ENCODE measurements at regions not wholly inside any gene's neighbourhood (a gene's known extent, or its start where the extent isn't known, plus 50 kb on each side); places are given as distances from the start of the nearest gene placed in this dataset.

DNA sequence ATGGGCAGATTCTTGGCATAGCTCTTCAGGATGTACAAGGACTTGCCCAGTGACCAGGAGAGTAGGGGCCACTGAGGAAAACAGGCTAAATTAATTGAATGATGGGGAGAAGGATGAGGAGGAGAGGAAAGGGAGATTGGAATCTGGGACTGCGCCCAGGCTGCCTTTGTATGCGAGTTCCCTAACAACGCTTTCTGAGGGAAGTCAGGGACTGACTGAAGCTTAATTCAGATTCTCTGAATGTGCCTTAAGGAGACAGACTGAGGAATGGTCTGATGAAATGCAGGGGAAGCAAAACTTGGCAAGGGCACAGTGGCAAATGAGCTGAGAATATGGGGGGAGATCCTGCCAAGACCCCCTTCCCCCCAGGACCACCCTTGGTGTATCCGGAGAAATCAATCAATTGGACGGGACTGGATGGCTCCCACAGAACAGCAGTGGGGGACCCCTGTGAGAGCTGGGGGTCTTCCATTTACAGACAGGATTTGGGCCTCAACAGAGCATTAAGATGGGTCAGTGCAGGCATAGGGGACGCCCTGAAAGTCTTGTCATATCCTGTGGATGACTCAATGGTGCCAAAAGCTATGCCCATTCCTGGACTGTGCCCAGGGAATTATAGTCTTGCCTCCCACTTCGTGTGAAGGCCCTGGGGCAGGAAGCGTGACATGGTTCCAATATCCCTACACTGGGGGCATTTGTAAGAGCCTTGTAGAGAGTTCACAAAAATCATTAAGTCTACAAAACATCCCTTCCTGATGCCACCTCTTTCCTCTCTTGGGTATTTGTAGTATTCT lies 215.5 kb upstream of the TNC start:
- TF ChIP-seq, protein P1, sequence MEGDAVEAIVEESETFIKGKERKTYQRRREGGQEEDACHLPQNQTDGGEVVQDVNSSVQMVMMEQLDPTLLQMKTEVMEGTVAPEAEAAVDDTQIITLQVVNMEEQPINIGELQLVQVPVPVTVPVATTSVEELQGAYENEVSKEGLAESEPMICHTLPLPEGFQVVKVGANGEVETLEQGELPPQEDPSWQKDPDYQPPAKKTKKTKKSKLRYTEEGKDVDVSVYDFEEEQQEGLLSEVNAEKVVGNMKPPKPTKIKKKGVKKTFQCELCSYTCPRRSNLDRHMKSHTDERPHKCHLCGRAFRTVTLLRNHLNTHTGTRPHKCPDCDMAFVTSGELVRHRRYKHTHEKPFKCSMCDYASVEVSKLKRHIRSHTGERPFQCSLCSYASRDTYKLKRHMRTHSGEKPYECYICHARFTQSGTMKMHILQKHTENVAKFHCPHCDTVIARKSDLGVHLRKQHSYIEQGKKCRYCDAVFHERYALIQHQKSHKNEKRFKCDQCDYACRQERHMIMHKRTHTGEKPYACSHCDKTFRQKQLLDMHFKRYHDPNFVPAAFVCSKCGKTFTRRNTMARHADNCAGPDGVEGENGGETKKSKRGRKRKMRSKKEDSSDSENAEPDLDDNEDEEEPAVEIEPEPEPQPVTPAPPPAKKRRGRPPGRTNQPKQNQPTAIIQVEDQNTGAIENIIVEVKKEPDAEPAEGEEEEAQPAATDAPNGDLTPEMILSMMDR (IDR thresholded peaks at IDR 0.05; ENCODE audit: low read depth, low read length) = no peak
- no peak for TF ChIP-seq EZH2phosphoT487 (IDR thresholded peaks at IDR 0.05; ENCODE audit: low read depth)

Measured in OCI-LY3 (cell line).